ENCODE measurements at regions not wholly inside any gene's neighbourhood (a gene's known extent, or its start where the extent isn't known, plus 50 kb on each side); places are given as distances from the start of the nearest gene placed in this dataset.
"Not testable (repeated sequence)": the region's sequence is repeated elsewhere in the genome, so short reads cannot be mapped to it uniquely, and the experiment has no call there.

DNA sequence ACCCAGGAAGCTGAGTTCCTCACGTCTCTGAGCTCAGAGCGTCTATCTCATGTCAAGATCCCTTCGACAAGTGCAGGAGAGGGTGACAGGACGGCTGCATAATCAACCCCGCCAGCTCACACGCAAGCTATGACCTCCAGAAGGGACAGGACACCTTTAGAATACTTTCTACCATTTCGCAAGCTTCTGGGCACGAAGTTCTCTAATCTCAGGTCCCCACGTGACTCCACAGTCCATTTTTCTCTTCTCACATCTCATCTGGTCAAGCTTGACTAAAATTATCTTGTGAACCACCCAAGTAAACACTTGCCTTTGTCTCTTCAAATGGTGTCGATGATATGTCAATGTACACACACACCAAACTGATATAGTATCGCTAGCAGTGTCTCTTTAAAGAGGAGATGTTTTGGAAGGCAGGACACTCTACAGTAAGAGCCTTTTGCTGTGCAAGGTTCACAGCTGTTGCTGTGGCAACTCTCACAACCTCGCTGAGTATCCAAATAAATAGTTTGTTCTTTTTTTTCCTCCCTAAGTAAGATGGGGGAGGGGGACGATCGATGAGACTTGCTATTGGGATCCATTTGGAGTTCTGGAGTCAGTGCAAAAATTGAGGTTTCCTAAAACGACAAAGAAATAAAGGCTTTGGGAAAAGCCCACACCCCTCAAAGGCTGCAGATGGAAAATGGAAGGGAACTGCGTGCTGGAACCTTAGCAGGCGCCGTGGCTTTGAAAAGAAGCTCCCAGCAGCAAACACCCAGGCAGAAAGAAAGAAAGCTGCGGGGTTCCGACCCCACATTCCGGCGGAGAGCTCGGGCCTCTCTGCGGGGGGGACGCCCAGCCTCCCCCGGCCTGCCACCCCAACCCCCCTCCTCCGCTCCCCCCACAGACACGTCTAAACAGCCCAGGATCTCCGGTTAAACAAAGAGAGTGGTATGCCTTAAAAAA, 215.4 kb upstream of the UBASH3B start:
- peak; percentile 2 for DNase-seq

DNA sequence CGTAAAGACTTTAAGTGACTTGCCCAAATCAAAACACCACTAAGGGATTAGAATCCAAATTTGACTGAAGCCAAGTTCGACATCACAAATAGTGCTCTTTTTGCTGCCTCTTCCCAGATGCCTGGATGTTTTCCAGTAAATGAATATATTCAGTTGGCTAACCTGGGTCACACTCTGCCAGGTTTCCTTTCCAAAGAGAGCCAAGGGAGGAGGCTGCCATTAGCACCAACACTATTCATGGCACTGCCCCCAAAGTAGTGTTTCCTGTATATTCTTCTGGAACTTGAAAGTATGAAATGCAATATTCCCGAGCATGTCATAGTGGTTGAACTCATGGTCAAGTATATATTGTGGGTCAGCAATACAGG, 219.3 kb upstream of the UBASH3B start:
- DNase-seq, result no peak

DNA sequence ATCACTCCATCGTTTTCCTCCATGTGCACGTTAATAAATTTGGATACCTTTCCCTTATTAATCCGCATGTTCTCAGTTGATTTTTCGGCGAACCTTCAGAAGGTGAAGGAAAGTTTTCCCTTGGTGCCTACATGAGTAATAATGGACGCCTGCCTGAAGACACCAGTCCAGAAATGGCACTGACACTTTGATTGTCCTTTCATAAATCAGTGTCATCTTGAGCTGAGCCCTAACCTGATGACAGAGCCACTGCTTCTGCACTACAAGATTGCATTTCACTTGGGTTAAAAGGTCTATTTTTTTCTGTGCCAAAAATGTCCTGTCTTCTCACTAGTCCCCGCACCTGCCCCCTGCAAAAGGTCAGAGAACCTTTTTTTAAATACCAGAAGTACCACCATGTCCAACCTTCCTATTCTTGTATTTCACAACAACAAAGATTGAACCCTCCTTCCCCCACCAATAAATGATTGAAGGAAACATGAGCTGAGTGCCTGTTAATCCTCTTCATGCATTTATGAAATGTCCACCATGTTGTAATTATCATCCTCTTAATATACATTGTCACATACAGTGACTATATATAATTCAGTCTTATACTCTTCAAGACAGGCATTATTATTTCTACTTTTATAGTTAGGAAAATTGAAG, 219.9 kb upstream of the UBASH3B start:
- no peak for DNase-seq

DNA sequence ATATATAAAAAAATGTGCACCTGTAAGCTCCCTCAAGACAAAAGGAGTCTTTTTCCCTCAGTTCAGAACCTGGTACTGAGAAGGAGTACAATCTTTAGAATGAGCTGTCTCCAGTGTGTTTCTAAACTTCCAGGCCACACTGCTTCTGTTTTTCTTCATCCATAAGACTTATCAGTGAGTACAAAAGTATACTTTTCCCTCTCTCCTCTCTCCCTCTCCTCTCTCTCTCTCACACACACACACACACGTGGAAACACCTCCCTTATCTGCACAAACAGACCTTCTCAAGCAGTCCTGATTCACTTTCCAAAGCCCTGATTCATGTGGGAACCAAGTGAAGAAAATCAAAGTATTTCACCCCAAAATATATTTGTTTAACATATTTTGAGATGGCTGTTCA, 220.7 kb upstream of the UBASH3B start:
- DNase-seq, result no peak

DNA sequence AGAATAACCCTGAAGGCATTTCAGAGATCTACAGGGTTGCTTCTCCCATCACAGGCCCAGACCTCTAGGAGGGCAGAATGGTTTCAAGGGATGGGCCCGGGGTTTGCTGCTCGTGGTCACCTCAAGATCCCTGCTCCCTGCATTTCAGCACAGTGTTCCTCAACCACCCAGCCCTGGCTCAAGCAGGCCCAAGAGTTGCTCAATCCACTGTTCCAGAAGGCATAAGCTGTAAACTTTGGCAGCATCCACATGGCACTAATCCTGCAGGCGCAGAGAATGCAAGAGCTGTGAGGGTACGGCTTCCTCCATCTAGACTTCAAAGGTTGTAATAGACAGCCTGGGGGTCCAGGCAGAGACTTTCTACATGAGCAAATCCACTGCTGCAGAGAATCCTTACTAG, 225.0 kb upstream of the UBASH3B start:
- no peak for DNase-seq

DNA sequence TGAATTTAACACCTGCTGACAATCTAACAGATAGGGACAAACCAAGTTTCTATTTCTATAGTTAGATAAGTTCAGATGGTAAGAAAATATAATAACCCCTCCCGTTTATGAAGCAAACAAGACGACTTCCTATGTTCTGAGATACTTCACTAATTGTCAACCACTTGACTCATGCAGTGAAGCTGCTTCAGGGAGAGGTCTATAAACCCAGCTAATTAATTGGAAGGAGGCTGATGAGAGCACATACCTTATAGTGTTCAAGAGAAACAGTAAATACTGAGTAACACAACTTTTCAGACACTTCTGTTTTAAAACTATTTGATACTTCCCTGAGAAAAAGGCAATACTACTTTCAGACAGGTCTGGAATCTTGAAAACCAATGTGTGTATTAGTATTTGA, 229.4 kb upstream of the UBASH3B start:
- no peak for DNase-seq

DNA sequence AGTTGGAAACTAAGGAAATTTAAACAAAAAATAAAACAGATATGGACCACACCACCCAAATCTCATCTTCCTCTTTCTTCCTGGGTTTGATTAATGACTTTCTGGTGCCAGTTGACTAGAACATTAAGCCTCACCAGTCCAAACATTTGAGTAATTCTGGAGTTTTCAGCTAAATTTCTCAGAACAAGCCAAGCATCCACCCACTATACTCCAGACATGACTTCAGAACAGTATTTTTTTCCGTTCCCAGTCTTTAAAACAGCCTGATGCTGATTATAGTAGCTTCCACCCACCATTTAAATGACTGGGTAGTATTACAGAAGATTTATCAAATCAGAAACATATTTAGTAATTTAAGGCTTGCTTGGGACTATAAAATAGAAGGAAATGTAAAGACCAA, 230.9 kb upstream of the UBASH3B start:
- DNase-seq, result no peak

DNA sequence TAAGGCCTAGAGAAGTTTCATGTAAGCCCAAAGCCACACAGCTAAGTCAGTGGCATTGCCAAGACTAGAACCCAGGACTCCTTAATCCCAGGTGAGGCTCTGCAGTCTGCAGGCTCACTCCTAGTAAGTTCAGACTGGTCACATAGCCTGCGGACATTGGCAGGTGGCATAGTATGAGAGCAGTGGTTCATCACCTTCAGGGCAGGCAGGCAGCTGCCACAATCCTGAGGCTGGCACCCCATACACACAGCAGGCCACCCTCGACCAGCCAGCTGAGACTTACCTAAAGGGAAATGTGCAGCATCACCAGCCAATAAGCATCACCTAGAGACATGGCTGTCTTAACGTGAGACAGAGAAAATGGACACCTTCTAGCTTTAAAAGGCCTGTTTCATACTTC, 231.6 kb upstream of the UBASH3B start:
- no peak for DNase-seq

DNA sequence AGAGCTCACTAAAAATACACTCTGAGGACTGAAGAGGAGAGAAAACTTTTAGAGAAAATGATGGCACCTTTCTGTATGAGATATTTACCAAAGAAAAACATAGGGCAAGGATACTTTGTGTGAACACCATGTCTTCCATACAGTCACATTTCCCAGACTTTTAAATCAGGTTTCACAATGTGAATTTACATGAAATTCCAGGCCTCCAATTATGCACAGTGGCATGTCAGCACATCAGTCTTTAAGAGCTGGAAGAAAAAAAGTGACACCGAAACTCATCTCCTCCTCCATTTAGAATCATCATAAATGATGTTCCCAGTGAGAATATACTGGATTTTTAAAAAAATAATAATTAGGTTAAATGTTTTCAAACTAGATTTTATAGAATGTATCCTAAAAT, 232.2 kb upstream of the UBASH3B start:
- no peak for DNase-seq

DNA sequence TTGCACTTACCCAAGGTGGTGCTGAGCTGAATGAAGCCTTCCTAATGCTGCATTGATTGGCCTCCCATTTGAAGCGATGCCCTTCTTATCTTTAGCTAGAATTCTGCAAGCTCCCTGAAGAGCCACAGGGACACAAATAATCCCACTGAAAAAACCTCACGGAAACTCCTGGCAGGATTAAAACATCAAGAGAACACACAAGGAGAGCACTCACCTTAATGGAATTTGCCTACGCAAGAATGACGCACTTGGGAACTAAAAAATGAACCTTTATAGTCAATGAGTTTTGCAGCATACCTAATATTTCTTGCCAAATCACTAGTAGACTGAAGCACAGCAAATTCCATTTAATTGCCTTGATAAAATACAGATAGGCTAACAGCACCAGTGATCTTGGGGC, 232.8 kb upstream of the UBASH3B start:
- DNase-seq, result no peak

DNA sequence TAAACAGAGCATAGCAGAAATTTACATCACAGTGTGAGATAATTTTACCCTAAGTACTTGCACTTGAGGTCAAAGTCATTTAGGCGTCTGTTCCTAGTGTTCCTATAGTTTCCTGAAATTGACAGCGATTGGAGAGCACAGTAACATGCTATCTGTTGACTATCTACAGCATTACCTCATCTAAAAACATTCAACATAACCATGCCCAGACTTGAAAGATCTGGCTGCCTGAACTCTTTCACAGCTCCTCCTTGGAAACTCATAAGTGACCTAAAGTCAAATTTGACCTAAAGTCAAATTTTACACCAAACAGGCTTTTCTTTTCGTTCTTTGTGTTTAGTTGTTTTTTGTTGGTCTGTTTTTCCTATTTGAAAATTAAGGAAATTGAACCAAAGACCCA, 233.8 kb upstream of the UBASH3B start:
- DNase-seq, result no peak

DNA sequence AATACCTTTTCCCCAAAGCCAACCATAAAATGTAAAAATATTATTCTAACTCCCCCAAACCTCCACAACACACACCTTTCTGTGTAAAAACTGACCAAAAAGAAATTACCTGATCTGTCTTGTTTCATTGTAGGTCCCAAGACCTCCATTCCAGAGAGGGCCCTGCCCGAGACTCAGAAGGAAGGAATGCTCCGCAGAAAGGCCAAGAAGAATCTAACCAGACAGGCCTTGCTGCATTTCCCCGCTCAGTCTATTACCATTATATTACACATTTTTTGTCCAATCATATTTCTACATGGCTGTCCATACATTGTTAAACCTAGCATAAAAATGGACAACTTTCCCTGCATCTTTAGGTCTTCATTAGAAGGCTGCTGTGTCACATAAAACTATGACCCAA, 237.5 kb upstream of the UBASH3B start:
- DNase-seq, result no peak

DNA sequence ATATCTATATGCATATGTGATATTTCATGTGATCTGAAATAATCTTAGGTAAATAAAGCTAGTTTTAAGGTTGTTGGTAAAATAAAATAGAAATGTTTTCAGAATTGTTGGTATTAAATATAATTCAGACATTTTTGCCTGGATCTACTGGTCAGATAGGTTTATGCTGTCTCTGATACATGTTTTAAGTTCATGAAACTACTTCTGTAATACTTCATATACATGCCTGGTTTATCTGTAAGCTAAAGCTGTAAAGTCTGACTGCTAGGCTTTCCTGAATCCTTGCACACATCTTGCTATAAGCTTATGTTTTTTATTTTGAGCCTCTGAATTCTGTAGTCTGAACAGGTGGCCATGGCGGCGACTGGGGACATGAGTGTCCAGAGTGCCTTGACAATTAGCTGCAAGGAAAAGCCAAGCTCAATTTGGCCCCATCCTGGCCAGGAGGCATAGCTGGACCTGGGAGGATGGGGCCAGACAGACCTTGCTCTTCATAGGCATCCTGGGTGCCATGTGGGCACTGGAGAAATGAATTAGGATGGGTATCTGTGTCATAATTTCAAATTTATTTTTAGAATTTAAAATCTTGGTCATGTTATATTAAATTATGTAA, 241.0 kb upstream of the UBASH3B start:
- no peak for DNase-seq

GRCh38 chr11:122413677-122414076, 241.8 kb upstream of the UBASH3B start:
- DNase-seq, result no peak

- no peak for DNase-seq
Measured at GRCh38 chr11:122412581-122412980, 242.9 kb upstream of the UBASH3B start.

GRCh38 chr11:122406466-122406865, 249.1 kb upstream of the UBASH3B start:
- DNase-seq, result no peak

DNA sequence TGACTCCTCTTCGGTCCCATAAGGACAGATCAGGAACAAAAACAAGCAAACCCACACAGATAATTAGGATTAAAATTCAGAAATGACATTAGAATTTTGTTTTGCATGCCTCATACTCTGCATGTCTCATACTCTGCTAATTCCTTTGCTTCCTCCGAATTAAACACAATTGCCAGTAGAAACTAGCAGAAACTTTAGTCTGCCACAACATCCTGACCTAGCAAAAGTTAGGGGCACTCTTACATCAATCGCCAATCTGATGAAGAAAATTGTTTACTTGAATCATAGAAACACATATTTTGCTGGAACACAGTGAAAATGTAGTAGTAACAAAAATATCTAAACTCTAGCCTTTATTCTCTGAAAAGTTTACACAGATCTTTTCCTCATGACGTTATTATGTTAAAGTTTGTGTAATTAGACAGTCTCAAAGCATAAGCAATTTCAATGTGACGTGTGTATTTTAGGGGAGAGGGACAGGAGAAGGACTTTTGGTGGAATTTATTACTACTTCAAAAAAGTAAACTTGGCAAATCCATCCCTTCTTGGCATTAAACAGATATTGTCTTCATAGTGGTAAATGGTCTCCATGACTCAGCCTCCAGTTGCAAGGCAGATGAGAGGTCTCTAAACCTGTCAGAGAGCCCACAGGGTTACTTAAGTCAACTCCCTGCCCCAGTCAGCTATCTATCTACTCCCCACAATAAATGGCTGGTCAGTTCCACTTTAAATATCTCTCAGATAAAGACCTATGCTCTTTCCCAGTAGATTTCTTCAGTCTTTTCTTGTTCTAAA, 249.8 kb upstream of the UBASH3B start:
- DNase-seq, result no peak

DNA sequence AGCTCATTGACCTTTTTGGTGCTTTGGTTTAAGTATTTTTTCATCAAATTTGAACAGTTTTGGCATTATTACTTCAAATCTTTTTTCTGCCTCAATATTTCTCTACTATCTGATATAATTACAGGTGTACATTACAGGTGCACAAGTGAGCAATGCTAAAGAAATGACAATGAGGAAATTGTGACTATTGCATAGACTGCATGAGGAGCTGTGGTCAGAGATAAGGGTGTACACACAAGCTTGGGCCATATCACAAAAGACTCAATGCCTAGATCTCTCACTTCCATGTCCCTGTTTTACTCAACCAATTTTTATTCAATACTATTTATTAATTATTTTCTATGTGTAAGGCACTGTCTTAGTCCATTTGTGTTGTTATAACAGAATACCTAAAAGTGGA, 251.0 kb upstream of the UBASH3B start:
- no peak for DNase-seq

DNA sequence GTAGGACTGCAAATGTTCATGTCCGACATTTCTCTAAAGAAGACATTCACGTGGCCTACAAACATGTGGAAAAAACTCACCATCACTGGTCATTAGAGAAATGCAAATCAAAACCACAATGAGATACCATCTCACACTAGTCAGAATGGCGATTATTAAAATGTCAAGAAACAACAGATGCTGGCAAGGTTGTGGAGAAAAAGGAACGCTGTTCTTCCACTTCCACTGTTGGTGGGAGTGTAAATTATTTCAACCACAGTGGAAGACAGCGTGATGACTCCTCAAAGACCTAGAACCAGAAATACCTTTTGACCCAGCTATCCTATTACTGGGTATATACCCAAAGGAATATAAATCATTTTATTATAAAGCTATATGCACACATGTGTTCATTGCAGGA, 253.9 kb upstream of the UBASH3B start:
- DNase-seq, result not testable (repeated sequence)

DNA sequence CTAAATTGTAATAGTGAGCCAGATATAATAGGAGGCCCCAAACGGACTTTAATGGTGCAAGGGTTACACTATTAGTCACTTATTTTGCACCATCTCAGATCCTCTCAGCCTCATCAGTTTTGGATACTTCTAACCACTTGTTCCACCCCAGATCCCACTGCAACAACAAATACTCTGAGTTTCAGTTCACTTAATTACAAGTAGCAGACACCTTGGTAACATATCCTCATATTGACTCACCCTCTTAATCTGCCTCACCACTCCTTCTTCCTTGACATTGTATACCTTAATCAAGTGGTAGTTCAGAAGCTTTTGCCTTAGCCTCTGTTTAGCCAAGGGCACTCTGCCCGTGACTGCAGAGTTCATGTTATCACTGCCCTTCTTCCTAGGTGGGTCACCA, 256.1 kb upstream of the UBASH3B start:
- no peak for DNase-seq

- no peak for DNase-seq
Measured at GRCh38 chr11:122398851-122399250, 256.7 kb upstream of the UBASH3B start.

- DNase-seq, result no peak
Measured at GRCh38 chr11:122398167-122398566, 257.4 kb upstream of the UBASH3B start.

- DNase-seq, result no peak
Measured at GRCh38 chr11:122395282-122395681, 260.2 kb upstream of the UBASH3B start.
